Mucosa of rectum (tissue), 2 donors: ENCODE measurements at regions not wholly inside any gene's neighbourhood (a gene's known extent, or its start where the extent isn't known, plus 50 kb on each side); places are given as distances from the start of the nearest gene placed in this dataset.

ENCODE experiments used
- H3K27ac ChIP-seq, 2 donors: one replicate each; pipeline ENCODE4 v1.7.0; 2013; ENCODE audit warnings: inconsistent platforms in 2 of 2, low read depth in 2 of 2, low read length in 2 of 2
- H3K27me3 ChIP-seq, 2 donors: one replicate each; pipeline ENCODE4 v1.7.0; 2013; ENCODE audit warnings: low read length in 2 of 2; ENCODE audit not compliant: control insufficient read depth in 2 of 2, insufficient read depth in 2 of 2
- H3K36me3 ChIP-seq, 2 donors: one replicate each; pipeline ENCODE4 v1.7.0; 2013; ENCODE audit warnings: low read length in 2 of 2; ENCODE audit not compliant: control insufficient read depth in 2 of 2, insufficient read depth in 2 of 2
- H3K4me1 ChIP-seq, 2 donors: one replicate each; pipeline ENCODE4 v1.7.0; 2013; ENCODE audit warnings: low read length in 2 of 2, mild to moderate bottlenecking in 1 of 2; ENCODE audit not compliant: control insufficient read depth in 2 of 2, insufficient read depth in 2 of 2
- H3K4me3 ChIP-seq, 2 donors: one replicate each; pipeline ENCODE4 v1.7.0; 2013; ENCODE audit warnings: low read length in 2 of 2
- H3K9ac ChIP-seq, 2 donors: one replicate each; pipeline ENCODE4 v1.7.0; 2013; ENCODE audit warnings: low read length in 2 of 2, low read depth in 1 of 2, mild to moderate bottlenecking in 1 of 2
- H3K9me3 ChIP-seq, 2 donors: one replicate each; pipeline ENCODE4 v1.7.0; 2013; ENCODE audit warnings: low read length in 2 of 2; ENCODE audit not compliant: control insufficient read depth in 2 of 2
- donor health status: healthy.
- donor health status: Normal muscosa, but diverticular disease.

DNA sequence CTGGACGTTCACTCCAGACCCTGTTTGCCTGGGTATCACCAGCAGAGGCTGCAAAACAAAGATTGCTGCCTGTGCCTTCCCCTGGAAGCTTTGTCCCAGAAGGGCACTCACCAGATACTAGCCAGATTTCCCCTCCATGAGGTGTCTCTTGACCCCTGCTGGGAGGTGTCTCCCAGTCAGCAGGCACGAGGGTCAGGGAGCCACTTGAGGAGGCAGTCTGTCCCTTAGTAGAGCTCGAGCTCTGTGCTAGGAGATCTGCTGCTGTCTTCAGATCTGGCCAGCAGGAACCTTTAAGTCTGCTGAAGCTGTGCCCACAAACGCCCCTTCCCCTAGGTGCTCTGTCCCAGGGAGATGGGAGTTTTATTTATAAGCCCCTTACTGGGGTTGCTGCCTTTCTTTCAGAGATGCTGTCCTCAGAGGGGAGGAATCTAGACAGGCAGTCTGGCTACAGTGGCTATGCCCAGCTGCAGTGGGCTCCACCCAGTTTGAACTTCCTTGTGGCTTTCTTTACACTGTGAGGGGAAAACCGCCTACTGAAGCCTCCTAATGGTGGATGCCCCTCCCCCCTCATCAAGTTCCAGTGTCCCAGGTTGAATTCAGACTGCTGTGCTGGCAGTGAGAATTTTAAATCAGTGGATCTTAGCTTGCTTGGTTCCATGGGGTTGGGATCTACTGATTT lies 253.9 kb downstream of the SPATA31D1 start:
- Histone ChIP-seq H3K9me3 (no peaks in the 10 kb centered on the region), H3K27ac (no peak overlapping the region), H3K4me3 (no peak overlapping the region), H3K36me3 (no peaks in the 10 kb centered on the region), H3K9ac (no peak overlapping the region), H3K4me1 (no peaks in the 10 kb centered on the region), H3K27me3 (no peaks in the 10 kb centered on the region)

DNA sequence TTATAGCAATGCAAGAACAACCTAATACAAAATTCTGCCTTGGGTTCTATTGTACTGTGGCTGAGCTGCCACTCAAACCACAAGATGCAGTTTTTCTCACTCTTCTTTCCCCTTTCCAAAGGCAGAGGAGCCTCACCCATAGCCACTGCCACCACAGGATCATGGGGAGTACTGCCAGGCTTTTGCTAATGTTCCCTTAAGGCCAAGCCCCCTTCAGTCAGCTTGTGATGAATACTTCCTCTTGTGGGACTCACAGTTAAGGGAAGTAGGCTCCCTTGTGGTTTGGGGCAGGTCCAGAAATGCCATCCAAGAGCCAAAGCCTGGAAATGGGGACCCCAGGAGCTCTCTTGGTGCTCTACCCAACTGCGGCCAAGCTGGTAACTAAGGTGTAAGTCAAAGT lies 258.7 kb downstream of the SPATA31D1 start:
- H3K9ac ChIP-seq = no peak overlapping the region
- H3K9me3 ChIP-seq = no peaks in the 10 kb centered on the region
- H3K27me3 ChIP-seq = no peaks in the 10 kb centered on the region
- no peaks in the 10 kb centered on the region for H3K36me3 ChIP-seq
- H3K27ac ChIP-seq = no peak overlapping the region
- no peaks in the 10 kb centered on the region for H3K4me1 ChIP-seq
- no peak overlapping the region for H3K4me3 ChIP-seq

DNA sequence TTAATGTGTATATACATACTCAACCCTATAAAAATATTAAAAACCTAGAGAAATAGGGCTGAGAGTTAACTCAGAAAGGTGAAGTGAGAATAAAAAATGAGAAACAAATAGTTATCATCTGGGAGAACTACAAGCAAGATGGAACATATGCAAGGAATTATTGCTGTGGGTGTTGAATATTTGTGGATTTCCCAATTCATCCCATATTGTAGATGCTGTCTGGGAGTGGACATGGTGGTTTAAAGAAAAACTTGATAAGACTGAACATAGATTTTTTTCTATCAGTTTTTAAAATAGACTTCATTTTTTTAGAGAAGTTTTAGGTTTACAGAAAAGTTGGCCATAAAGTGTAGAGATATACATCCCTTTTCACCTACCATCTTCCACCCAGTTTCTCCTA lies 263.5 kb downstream of the SPATA31D1 start:
- Histone ChIP-seq H3K4me1 (no peaks in the 10 kb centered on the region), H3K9ac (no peak overlapping the region), H3K4me3 (no peak overlapping the region)

DNA sequence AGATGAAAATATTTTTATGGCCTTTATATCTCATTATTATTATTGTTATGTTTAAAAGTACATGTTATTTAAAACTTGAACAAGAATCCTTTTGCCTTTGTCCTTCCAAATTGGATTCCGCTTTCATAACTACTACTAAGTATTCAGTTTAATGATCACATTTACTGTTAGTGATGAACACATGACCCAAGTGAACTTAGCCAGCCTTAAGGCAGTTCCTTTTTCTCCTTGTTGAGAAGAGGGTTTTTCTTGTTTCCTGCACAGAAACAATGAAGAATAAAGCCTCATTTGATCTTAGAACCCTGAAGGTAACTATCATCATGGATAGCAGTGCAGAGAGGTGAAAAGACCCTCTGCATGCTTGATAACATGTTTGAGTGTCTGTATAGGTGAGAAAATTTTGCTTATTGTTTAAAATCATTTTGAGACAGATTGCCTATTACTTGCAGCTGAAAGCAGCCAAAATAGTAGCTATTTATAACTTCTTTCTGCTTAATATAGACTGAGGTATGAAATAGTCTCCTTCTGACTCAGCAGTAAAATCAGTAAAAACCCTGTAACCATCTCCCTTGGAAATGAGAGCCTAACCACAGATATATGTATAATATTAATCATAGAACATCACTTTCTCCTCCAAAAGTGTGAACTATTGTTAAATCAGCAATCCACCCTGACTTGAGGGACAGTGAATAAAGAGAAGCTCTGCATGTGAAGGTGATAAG lies 266.2 kb downstream of the SPATA31D1 start:
- H3K9me3 ChIP-seq = no peaks in the 10 kb centered on the region
- H3K27ac ChIP-seq = no peak overlapping the region
- no peak overlapping the region for H3K4me3 ChIP-seq
- H3K36me3 ChIP-seq = no peaks in the 10 kb centered on the region
- no peak overlapping the region for H3K9ac ChIP-seq
- no peaks in the 10 kb centered on the region for H3K27me3 ChIP-seq
- H3K4me1 ChIP-seq = no peaks in the 10 kb centered on the region

More for the DNA sequence above, 263.5 kb downstream of the SPATA31D1 start:
- no peaks in the 10 kb centered on the region for H3K9me3 ChIP-seq
- no peaks in the 10 kb centered on the region for H3K36me3 ChIP-seq
- no peak overlapping the region for H3K27ac ChIP-seq
- H3K27me3 ChIP-seq = no peaks in the 10 kb centered on the region

DNA sequence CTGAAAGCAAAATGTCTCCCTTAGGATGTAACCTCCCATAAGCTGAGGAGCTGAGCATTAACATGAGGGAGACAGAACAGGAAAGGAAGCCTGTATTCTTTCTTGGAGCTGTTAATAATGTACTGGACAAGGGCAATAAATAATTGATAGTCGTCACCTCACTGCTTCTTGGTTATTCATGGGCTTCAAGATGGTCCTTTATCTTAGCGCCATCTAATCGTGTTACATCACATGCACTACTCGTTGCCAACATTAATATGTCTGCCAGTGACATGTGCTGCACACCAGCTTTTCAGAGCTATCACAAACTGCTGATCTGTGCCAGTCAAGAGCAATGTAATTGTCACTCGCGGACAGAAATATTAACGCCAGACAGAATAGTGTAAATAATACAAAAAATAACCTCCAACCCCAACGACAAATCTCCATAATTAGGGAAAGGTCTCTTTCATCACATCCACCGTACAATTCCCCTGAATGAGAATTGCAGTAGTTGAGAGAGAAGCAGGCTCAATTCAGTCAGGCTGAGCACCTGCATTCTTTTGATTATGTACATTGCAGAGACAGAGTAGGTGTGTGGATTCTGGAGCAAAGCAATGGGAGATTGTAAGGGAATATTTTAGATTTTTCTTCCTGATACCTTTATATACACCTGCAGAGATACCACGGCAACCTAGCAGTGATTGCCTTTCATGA lies 267.1 kb downstream of the SPATA31D1 start:
- no peaks in the 10 kb centered on the region for H3K4me1 ChIP-seq
- no peaks in the 10 kb centered on the region for H3K9me3 ChIP-seq
- H3K4me3 ChIP-seq = no peak overlapping the region
- H3K36me3 ChIP-seq = no peaks in the 10 kb centered on the region
- no peak overlapping the region for H3K27ac ChIP-seq
- no peaks in the 10 kb centered on the region for H3K27me3 ChIP-seq
- no peak overlapping the region for H3K9ac ChIP-seq

DNA sequence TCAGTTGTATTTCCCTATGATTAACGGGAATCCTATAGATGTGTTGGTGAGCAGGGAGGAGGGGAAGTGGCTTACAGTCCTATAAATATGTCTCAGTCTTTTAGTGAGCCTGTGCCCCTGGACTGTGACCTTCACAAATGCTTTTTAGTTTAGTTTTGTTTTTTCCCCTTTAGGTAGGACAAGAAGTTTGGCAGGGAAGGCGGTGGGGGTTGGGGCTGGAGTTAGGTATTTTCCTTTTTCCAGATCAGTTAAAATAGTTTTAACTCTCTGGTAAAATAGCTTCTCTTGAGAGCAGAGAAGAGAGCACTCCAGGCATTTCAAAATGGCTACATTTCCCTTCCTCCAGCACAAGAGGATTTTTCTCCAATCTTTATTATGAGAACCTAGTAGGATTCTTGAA lies 272.1 kb downstream of the SPATA31D1 start:
- no peaks in the 10 kb centered on the region for H3K9me3 ChIP-seq
- no peaks in the 10 kb centered on the region for H3K36me3 ChIP-seq
- no peak overlapping the region for H3K9ac ChIP-seq
- H3K4me1 ChIP-seq = no peaks in the 10 kb centered on the region
- H3K27ac ChIP-seq = no peak overlapping the region
- no peak overlapping the region for H3K4me3 ChIP-seq
- H3K27me3 ChIP-seq = no peaks in the 10 kb centered on the region

DNA sequence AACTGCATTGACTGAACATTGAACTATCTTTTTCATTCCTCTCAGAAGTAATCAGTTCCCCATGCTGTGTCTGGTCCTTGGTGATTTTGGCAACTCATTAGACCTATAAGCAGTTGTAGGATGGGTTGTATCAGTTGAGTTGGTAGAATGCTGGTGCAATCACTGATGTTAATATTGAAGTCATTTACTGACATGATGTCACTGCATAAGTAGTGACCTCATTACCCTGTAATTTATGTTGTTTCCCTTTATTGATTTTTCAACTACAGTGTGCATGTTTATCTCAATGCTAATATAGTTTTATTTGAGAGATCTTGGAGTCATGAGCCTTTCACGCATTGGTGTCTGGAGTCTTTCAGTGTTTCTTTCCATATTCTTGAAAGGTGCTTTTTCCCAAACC lies 275.0 kb downstream of the SPATA31D1 start:
- no peak overlapping the region for H3K9ac ChIP-seq
- no peaks in the 10 kb centered on the region for H3K36me3 ChIP-seq
- H3K27ac ChIP-seq = no peak overlapping the region
- H3K4me1 ChIP-seq = no peaks in the 10 kb centered on the region
- no peaks in the 10 kb centered on the region for H3K27me3 ChIP-seq
- no peak overlapping the region for H3K4me3 ChIP-seq
- no peaks in the 10 kb centered on the region for H3K9me3 ChIP-seq

DNA sequence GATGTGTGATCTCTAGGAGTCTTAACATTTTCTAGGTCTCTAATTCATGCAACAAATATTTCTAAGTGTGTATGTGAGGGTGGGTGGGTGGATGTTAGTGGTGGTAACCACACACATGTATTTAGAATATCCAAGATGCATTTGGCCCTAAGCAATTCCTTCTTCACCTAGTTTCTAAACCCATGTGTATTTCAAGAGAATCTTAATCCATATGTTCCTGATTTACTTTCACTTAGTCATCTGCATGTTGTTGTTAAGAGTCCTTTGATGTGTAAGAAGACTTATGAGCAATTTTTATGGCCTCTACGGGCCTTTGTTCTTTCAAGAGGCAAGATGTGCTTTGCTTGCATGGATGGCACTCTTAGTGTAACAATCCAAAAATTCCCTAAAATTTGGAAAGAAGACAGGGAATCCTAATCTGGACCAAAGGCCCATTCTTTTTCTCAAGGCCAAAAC lies 282.6 kb downstream of the SPATA31D1 start:
- Histone ChIP-seq H3K4me3 (no peak overlapping the region), H3K36me3 (no peaks in the 10 kb centered on the region), H3K27me3 (no peaks in the 10 kb centered on the region), H3K9ac (no peak overlapping the region), H3K27ac (no peak overlapping the region), H3K9me3 (no peaks in the 10 kb centered on the region), H3K4me1 (no peaks in the 10 kb centered on the region)

DNA sequence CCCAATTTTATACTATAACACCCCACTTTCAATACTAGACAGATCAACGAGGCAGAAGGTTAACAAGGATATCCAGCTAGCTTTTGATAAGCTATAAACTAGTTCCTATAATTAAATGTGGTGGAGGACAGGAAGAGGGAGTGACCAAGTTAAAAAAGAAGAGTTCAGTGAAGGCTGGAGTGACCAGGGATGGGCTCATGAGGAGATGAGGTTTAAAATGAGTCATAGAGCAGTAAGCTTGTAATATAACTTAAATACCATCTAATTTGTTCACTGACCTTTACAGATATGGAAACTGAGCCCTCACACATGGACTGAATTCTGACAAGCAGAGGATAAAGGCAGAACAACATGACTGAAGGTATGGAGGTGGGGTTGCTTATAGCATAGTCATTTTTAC lies 284.5 kb downstream of the SPATA31D1 start:
- Histone ChIP-seq H3K4me3 (no peak overlapping the region), H3K9me3 (no peaks in the 10 kb centered on the region), H3K36me3 (no peaks in the 10 kb centered on the region), H3K9ac (no peak overlapping the region), H3K4me1 (no peaks in the 10 kb centered on the region), H3K27ac (no peak overlapping the region), H3K27me3 (no peaks in the 10 kb centered on the region)

DNA sequence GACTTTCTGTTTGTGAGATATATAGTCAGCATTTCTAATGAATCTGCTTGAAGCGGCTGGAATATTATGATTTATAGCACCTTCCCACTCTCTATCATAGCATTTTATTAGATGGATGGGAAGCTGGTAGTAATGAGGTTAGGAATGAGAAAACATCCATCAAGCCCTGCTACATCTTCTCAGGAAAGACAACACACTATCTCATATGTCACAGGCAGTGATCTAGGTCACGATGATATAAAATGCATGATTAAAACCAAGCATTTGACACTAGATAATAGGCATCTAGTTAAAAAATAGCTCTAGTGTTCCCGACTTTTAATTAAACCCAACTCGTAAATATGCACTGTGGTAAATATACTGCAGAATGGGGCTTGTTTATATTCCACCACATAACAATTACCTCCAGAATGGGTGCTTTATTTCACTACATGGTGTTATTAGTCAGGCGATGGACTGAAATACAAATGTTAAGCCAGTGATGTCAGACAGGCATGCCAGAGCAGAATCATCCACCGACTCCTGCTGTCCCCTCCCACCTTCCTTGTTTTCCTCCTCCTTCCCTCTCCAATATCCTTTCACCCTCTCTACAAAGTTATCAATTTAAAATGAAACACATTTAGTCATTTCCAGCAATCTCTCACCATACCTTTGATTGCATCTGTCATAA lies 286.8 kb downstream of the SPATA31D1 start:
- no peak overlapping the region for H3K9ac ChIP-seq
- no peaks in the 10 kb centered on the region for H3K36me3 ChIP-seq
- H3K4me1 ChIP-seq = no peaks in the 10 kb centered on the region
- no peak overlapping the region for H3K4me3 ChIP-seq
- no peaks in the 10 kb centered on the region for H3K27me3 ChIP-seq
- no peaks in the 10 kb centered on the region for H3K9me3 ChIP-seq
- H3K27ac ChIP-seq = no peak overlapping the region
